H1 (cell line): ENCODE measurements at regions not wholly inside any gene's neighbourhood (a gene's known extent, or its start where the extent isn't known, plus 50 kb on each side); places are given as distances from the start of the nearest gene placed in this dataset.

Source experiments
- CTCF ChIA-PET: fragments of 300-600 bp; sonication (Branson Sonifier 250); formaldehyde crosslinking; loops from one replicate; lab custom pipeline; 2021; ENCODE audit not compliant: partially characterized antibody; lab: Charles Lee
- POLR2A ChIA-PET: fragments of 300-600 bp; sonication (Branson Sonifier 250); formaldehyde crosslinking; loops from one replicate; lab custom pipeline; 2021; ENCODE audit warnings: inconsistent platforms; ENCODE audit not compliant: partially characterized antibody; lab: Charles Lee
- DNase-seq, 2 experiments: peaks; one replicate each; pipeline versions ENCODE4 v3.0.0 to v3.0.0-alpha.2; 2010 to 2022; ENCODE audit warnings: low spot score in 2 of 2, low read depth in 1 of 2, mixed read lengths in 1 of 2
- FAIRE-seq: peaks from 2 replicates; lab custom pipeline; 2011; peaks lifted over from hg19 to GRCh38; lab: Jason Lieb, UNC
- H2AFZ ChIP-seq: 2 replicates; pipeline ENCODE4 v1.8.1; 2012; ENCODE audit warnings: low read length, inconsistent platforms
- H2AK5ac ChIP-seq: 2 replicates; pipeline ENCODE4 v1.6.1; 2013; ENCODE audit warnings: low read depth, low read length
- H2BK120ac ChIP-seq: replicated peaks from 2 replicates; pipeline ENCODE3; 2013; ENCODE audit warnings: low read depth, low read length, inconsistent platforms
- H2BK12ac ChIP-seq: 2 replicates; pipeline ENCODE4 v1.6.1; 2013; ENCODE audit warnings: low read depth, low read length
- H2BK15ac ChIP-seq: 2 replicates; pipeline ENCODE4 v1.6.1; 2013; ENCODE audit warnings: low read length
- H2BK20ac ChIP-seq: 2 replicates; pipeline ENCODE4 v1.6.1; 2013; ENCODE audit warnings: low read length
- H2BK5ac ChIP-seq: 2 replicates; pipeline ENCODE4 v1.6.1; 2013; ENCODE audit warnings: low read depth, low read length
- H3K14ac ChIP-seq: 2 replicates; pipeline ENCODE4 v1.6.1; 2013; ENCODE audit warnings: inconsistent platforms; ENCODE audit not compliant: insufficient read length
- H3K18ac ChIP-seq: 2 replicates; pipeline ENCODE4 v1.6.1; 2013; ENCODE audit warnings: low read length; ENCODE audit errors: extremely low read depth
- H3K23ac ChIP-seq: 2 replicates; pipeline ENCODE4 v1.6.1; 2013; ENCODE audit warnings: inconsistent platforms; ENCODE audit not compliant: insufficient read length
- H3K23me2 ChIP-seq: 2 replicates; pipeline ENCODE4 v1.6.1; 2013; ENCODE audit warnings: low read depth, low read length
- H3K27ac ChIP-seq: 2 replicates; pipeline ENCODE4 v1.6.1; 2011; ENCODE audit warnings: low read depth, low read length, inconsistent platforms
- H3K27me3 ChIP-seq, 4 experiments: replicated peaks in 1 of 4; 1 replicate in 1 of 4; 2 replicates in 3 of 4; pipeline versions ENCODE4 v1.6.1 to v1.8.1; 2011 to 2013; ENCODE audit warnings: low read length in 3 of 4, mild to moderate bottlenecking in 3 of 4, inconsistent platforms in 2 of 4, mixed read lengths in 2 of 4, moderate library complexity in 1 of 4; ENCODE audit not compliant: control insufficient read depth in 3 of 4, insufficient read depth in 3 of 4; ENCODE audit errors: extremely low read depth in 1 of 4
- H3K36me3 ChIP-seq, 4 experiments: 2 replicates each; pipeline versions ENCODE4 v1.6.1 to v1.8.1; 2011 to 2013; ENCODE audit warnings: mild to moderate bottlenecking in 4 of 4, low read length in 3 of 4, moderate library complexity in 2 of 4, control low read depth in 1 of 4, inconsistent platforms in 1 of 4; ENCODE audit not compliant: insufficient read depth in 4 of 4, control insufficient read depth in 2 of 4
- H3K4ac ChIP-seq: replicated peaks from 2 replicates; pipeline ENCODE3; 2013; ENCODE audit warnings: low read length, low read depth, mixed read lengths, inconsistent platforms; ENCODE audit not compliant: insufficient read length
- H3K4me1 ChIP-seq, 4 experiments: replicated peaks in 1 of 4; 1 replicate in 1 of 4; 2 replicates in 3 of 4; pipeline versions ENCODE4 v1.6.1 to v1.8.1; 2011 to 2013; ENCODE audit warnings: low read length in 3 of 4, inconsistent platforms in 2 of 4, mixed read lengths in 1 of 4; ENCODE audit not compliant: insufficient read depth in 4 of 4, control insufficient read depth in 3 of 4
- H3K4me2 ChIP-seq, 2 experiments: 2 replicates each; pipeline versions ENCODE4 v1.6.1 to v1.8.1; 2011 to 2013; ENCODE audit warnings: low read depth in 2 of 2, low read length in 2 of 2, control low read depth in 1 of 2, inconsistent platforms in 1 of 2, mild to moderate bottlenecking in 1 of 2; ENCODE audit not compliant: insufficient read depth in 1 of 2
- H3K4me3 ChIP-seq, 4 experiments: fragments of 200-600, 300-600 bp in 1 of 4; sonication (generic), shearing (Covaris generic), sonication (Bioruptor Twin) in 1 of 4; 2 replicates each; pipeline versions ENCODE4 v1.5.1 to v1.8.1; 2011 to 2016; ENCODE audit warnings: low read length in 4 of 4, low read depth in 3 of 4, control low read depth in 2 of 4, inconsistent platforms in 2 of 4, mild to moderate bottlenecking in 2 of 4, mixed read lengths in 1 of 4, moderate library complexity in 1 of 4; ENCODE audit not compliant: insufficient read depth in 2 of 4; ENCODE audit errors: extremely low read depth in 1 of 4
- H3K56ac ChIP-seq: replicated peaks from 2 replicates; pipeline ENCODE3; 2013; ENCODE audit warnings: low read depth, mild to moderate bottlenecking, mixed read lengths, low read length, inconsistent platforms; ENCODE audit not compliant: insufficient read length
- H3K79me1 ChIP-seq: 2 replicates; pipeline ENCODE4 v1.6.1; 2013; ENCODE audit warnings: low read depth, low read length, control low read depth
- H3K79me2 ChIP-seq, 2 experiments: 2 replicates each; pipeline versions ENCODE4 v1.6.1 to v1.8.1; 2012 to 2013; ENCODE audit warnings: low read length in 2 of 2, mild to moderate bottlenecking in 2 of 2, inconsistent platforms in 1 of 2; ENCODE audit not compliant: insufficient read depth in 2 of 2, control insufficient read depth in 1 of 2
- H3K9ac ChIP-seq, 4 experiments: replicated peaks in 1 of 4; 1 replicate in 1 of 4; 2 replicates in 3 of 4; pipeline versions ENCODE4 v1.6.1 to v1.8.1; 2011 to 2013; ENCODE audit warnings: low read depth in 3 of 4, low read length in 3 of 4, control low read depth in 2 of 4, mild to moderate bottlenecking in 2 of 4, moderate library complexity in 2 of 4, inconsistent platforms in 1 of 4; ENCODE audit errors: extremely low read depth in 1 of 4
- H3K9me3 ChIP-seq, 2 experiments: 2 replicates each; pipeline versions ENCODE4 v1.6.1 to v1.8.1; 2012 to 2013; ENCODE audit warnings: mild to moderate bottlenecking in 2 of 2, moderate library complexity in 2 of 2, control low read depth in 1 of 2, inconsistent platforms in 1 of 2, low read depth in 1 of 2, low read length in 1 of 2, mixed read lengths in 1 of 2; ENCODE audit not compliant: insufficient read depth in 2 of 2
- H4K20me1 ChIP-seq, 2 experiments: replicated peaks in 1 of 2; 2 replicates each; pipeline versions ENCODE3 to v1.8.1; 2011 to 2013; ENCODE audit warnings: inconsistent platforms in 2 of 2, low read length in 2 of 2, mild to moderate bottlenecking in 1 of 2; ENCODE audit not compliant: insufficient read depth in 2 of 2, control insufficient read depth in 1 of 2
- H4K5ac ChIP-seq: 2 replicates; pipeline ENCODE4 v1.6.1; 2013; ENCODE audit warnings: low read length, low read depth, mixed read lengths, inconsistent platforms; ENCODE audit not compliant: insufficient read length
- H4K8ac ChIP-seq: 2 replicates; pipeline ENCODE4 v1.8.0; 2013; ENCODE audit warnings: mild to moderate bottlenecking, moderate library complexity, low read length, inconsistent platforms; ENCODE audit not compliant: insufficient read depth; ENCODE audit errors: extremely low read depth
- H4K91ac ChIP-seq: replicated peaks from 2 replicates; pipeline ENCODE3; 2013; ENCODE audit warnings: low read length, mixed read lengths, inconsistent platforms; ENCODE audit not compliant: insufficient read length
- CEBPB ChIP-seq: IDR thresholded peaks from 2 replicates; pipeline ENCODE4 v1.6.1; 2012; ENCODE audit warnings: low read depth, low read length
- CTCF ChIP-seq, 3 experiments: IDR thresholded peaks; 1 replicate in 2 of 3; 2 replicates in 1 of 3; pipeline versions ENCODE4 v1.5.1 to v1.6.1; 2011; ENCODE audit warnings: low read length in 3 of 3, mild to moderate bottlenecking in 3 of 3, inconsistent platforms in 2 of 3, low read depth in 1 of 3, moderate library complexity in 1 of 3; ENCODE audit not compliant: insufficient read depth in 1 of 3; ENCODE audit errors: control extremely low read depth in 1 of 3
- TEAD4 ChIP-seq: IDR thresholded peaks from 2 replicates; pipeline ENCODE4 v1.6.1; 2012; ENCODE audit warnings: low read depth, low read length, inconsistent platforms, mixed read lengths
- WGBS, 2 experiments: shearing (Covaris generic) in 1 of 2; methylation state at CpG; one replicate each; pipeline versions ENCODE4 v1.1.6 to v1.1.7; 2013 to 2015; ENCODE audit warnings: low lambda C conversion rate in 2 of 2, mixed read lengths in 2 of 2, inconsistent platforms in 1 of 2, low coverage in 1 of 2, missing lambda C conversion rate in 1 of 2; ENCODE audit not compliant: insufficient replicate concordance in 2 of 2, insufficient coverage in 1 of 2, insufficient read length in 1 of 2; ENCODE audit errors: extremely low coverage in 1 of 2, missing lambda C conversion rate in 1 of 2; 5-methylcytosine and 5-hydroxymethylcytosine counted together

GRCh38 chr2:150371044-150371818, 116.2 kb downstream of the RND3 start:
- Histone ChIP-seq H2BK12ac (no peak overlapping the region), H2BK5ac (no peak overlapping the region), H3K4me2 (no peak overlapping the region), H2BK20ac (no peak overlapping the region), H3K4ac (no peak overlapping the region), H3K27ac (no peak overlapping the region), H3K79me2 (no peaks in the 10 kb centered on the region), H2BK120ac (no peak overlapping the region), H3K79me1 (no peaks in the 10 kb centered on the region), H3K56ac (no peak overlapping the region), H4K5ac (no peak overlapping the region), H2AFZ (peak overlapping the region; percentile 41; the same call in 1 of the 2 replicates)
- no peak for DNase-seq
- TF ChIP-seq CEBPB, result peak; percentile 31; the same call in 1 of the 2 replicates
- TF ChIP-seq CTCF (IDR thresholded peaks at IDR 0.05; ENCODE audit: control extremely low read depth in 1 of 3, insufficient read depth in 1 of 3, low read depth in 1 of 3, low read length in 3 of 3), result no peak
- TF ChIP-seq TEAD4, result peak; percentile 31; the same call in 1 of the 2 replicates
- TF ChIP-seq, all 59 proteins: peak for 2
- Histone ChIP-seq H3K23me2 (no peaks in the 10 kb centered on the region), H3K9me3 (peaks cover 0 to 5% of the 10 kb centered on the region in 2 experiments; a peak in 1 of 4 replicates), H3K23ac (no peak overlapping the region), H4K8ac (no peak overlapping the region), H2BK15ac (no peak overlapping the region), H4K91ac (no peak overlapping the region), H3K4me1 (0 out of 7 replicates have a peak, but pooled peaks cover 0 to 2% (median 0%) of the 10 kb centered on the region in 4 experiments), H3K18ac (no peak overlapping the region), H3K36me3 (no peaks in the 10 kb centered on the region), H3K4me3 (no peak overlapping the region), H3K9ac (no peak overlapping the region), H4K20me1 (no peaks in the 10 kb centered on the region), H3K14ac (no peak overlapping the region), H3K27me3 (no peaks in the 10 kb centered on the region), H2AK5ac (no peak overlapping the region)
- ChIA-PET POLR2A (no interaction called here), CTCF (interaction anchor here (1.2 kb wide), 1 partner anchor 13 kb away, joined by 3 read pairs; no protein-coding TSS in a partner anchor)
- no peak for FAIRE-seq
- WGBS, 2 experiments, result 81% methylated on average over 3 of the region's 3 CpGs; no CpG with 5 or more reads in 1 of the 2 experiments
